Sciatic nerve (tissue), 2 donors: ENCODE measurements at regions not wholly inside any gene's neighbourhood (a gene's known extent, or its start where the extent isn't known, plus 50 kb on each side); places are given as distances from the start of the nearest gene placed in this dataset.

Experiments used
- ATAC-seq: fragments of 200-7000 bp; cut with Tn5 transposase; one replicate; pipeline ENCODE4 v1.9.1; 2020; ENCODE audit warnings: mild to moderate bottlenecking, moderate library complexity
- DNase-seq: peaks from one replicate; pipeline ENCODE4 v3.0.0-alpha.2; 2020; ENCODE audit warnings: low spot score
- intact Hi-C: fragments of 100-400 bp; cut with DNase I; formaldehyde crosslinking; loops from one replicate; pipeline ENCODE4 v1.14.2; 2022
- donor health status: DM: no; HTN: no; CAD: no.
- donor health status: DM: no; HTN: no; CAD: no.

DNA sequence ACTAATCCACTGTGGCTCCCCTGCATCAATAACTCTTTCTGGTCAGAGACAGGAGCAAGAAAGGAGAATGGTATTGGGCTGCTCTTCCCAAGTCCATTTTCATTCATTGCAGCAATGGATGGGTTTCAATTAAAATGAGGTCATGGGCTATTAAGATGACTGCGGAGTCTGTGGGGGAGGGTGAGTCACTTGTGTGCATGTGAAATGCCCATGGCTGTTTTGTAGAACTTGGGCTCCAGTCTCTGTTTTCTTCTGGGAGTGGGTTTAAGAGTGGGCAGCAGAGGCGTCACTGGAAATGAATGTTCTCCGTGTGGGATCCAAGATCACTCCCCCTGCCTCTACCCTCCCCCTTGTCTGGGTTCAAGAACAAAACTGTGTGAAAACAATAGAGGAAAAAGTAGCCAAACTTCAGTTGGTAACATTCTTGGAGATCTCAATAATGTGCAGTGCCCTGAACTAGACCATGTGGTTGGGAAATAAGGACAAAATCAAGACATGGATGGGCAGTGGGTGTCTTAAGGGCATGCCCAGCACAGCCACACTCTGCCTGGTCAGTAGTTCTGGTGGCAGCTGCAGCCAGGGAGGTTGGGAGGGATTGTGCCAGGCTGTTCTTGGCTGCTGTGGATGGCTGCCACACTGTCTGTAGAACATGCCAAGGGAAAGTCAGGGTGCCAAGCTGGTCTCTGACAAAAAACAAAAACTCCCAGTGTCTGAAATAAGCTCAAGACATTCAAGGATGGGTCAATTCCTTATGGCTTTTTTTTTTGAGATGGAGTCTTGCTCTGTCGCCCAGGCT is 68.2 kb upstream of the CXCR4 start:
- intact Hi-C loops, result no loop called here
- no peak for ATAC-seq
- no peak for DNase-seq

DNA sequence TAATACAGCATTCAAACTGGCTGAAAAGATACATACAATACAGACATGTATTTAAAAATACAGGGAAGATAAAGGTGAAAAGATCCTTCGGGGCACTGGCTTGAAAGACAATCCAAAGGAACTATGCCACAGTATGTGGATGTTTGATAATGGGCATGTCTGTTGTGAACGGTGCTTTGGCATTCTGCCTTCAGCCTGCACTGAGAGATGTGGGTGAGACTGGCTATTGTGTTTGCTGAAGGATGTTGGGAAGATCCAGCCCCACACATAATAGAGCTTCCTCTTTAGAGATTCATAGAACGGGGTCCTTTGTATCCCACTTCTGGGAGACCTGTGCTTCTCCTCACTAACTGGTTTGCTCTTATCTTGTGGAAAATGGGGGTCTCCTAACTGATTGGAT is 65.1 kb upstream of the CXCR4 start:
- DNase-seq (no peak), ATAC-seq (no peak)
- intact Hi-C loops, result no loop called here

GRCh38 chr2:136182315-136182714 is 64.4 kb upstream of the CXCR4 start:
- intact Hi-C loops, result no loop called here
- DNase-seq (no peak), ATAC-seq (no peak)

GRCh38 chr2:136179602-136179975 is 61.6 kb upstream of the CXCR4 start:
- DNase-seq, result no peak
- ATAC-seq, result no peak
- intact Hi-C loops, result no loop called here

- ATAC-seq (no peak), DNase-seq (no peak)
- intact Hi-C loops, result no loop called here
These were observed 61.1 kb upstream of the CXCR4 start for GRCh38 chr2:136178941-136179601.

GRCh38 chr2:136175868-136176267 is 57.9 kb upstream of the CXCR4 start:
- no peak for ATAC-seq
- intact Hi-C loops, result no loop called here
- DNase-seq, result no peak

DNA sequence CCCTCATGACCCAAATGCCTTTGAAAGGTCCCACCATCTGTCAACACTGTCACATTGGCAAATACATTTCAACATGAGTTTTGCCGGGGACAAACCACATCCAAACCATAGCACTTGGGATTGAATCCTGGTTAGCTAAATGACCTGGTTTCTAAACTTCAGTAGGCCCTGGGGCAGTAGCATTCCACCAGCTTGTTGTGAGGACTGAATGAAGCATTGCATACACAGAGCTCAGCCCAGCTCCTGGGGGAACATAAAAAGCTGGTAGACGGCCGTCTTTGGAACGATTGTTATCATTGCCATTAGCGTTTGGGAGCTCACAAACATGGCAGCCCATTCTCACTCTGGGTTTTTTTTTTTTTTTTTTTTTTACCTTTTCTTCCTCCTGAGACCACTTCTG is 57.5 kb upstream of the CXCR4 start:
- ATAC-seq, result no peak
- intact Hi-C loops, result no loop called here

DNA sequence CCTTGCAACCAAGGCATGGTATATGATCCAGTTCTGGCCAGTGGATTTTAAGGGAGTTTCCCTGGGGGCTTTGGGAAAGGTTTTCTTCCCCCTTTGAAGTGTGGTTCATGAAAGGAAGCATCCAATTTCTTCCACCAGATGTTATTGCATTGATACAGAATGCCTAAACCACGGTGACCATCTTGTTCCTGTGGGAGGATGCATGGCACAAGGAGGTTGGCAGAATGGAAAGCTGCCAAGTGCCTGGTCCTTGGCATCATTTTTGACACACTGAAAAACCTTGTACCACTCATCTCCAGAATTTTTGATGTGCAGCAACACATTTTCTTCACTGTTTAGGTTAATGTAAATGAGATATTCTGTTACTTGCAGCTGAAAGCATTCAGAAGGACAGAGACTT is 55.2 kb upstream of the CXCR4 start:
- DNase-seq (no peak), ATAC-seq (no peak)
- intact Hi-C loops, result no loop called here

More for the DNA sequence above, 57.5 kb upstream of the CXCR4 start:
- no peak for DNase-seq

GRCh38 chr2:136171223-136171622 is 53.3 kb upstream of the CXCR4 start:
- intact Hi-C loops, result no loop called here
- ATAC-seq (no peak), DNase-seq (no peak)

GRCh38 chr2:136168720-136169119 is 50.8 kb upstream of the CXCR4 start:
- DNase-seq, result no peak
- no peak for ATAC-seq
- intact Hi-C loops, result loop anchor here (5.0 kb wide), 1 partner anchor 1374 kb away; no protein-coding TSS in a partner anchor

DNA sequence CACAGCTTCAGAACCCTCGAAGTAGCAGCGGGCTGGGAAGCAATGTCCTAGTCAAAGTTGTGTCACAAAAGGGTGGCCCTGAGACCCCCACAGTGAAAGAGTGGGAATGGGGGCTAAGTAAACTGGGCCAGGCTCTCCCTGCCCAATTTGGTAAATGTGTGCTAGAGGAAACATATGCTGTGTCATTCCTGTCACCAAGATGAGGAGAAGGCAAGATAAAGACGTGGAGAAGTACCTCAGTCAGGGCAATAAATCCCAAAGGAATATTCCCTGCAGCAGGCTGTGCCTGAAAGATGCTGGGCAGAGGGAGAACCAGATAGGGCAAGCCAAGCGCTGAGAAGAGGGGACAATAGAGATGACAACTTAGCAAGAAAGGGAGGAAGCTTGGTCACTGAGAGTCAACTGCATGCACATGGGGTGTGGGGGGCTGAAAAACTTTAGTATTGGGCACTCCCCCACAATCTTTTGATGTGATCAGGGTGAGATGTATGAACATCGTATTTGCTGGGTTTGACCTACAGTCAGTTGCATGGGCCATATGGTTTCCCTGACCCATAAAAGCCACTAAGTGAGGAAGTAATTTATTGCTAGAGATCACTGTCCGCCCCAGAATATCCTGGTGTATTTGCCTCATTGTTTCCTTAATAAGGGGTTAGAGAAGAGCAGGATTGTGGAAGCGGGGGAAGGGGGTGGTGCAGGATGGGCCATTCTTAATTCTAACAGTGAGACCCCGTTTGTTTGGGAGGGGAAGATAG is 49.9 kb upstream of the CXCR4 start:
- ATAC-seq, result no peak
- DNase-seq, result no peak
- intact Hi-C loops, result loop anchor here (5.0 kb wide), 1 partner anchor 1374 kb away; no protein-coding TSS in a partner anchor
